Gastrocnemius medialis (tissue), 4 donors: ENCODE measurements at regions not wholly inside any gene's neighbourhood (a gene's known extent, or its start where the extent isn't known, plus 50 kb on each side); places are given as distances from the start of the nearest gene placed in this dataset.

Experiments
- ATAC-seq, 2 donors: fragments of 150-250 bp; one replicate each; pipeline ENCODE4 v1.9.1; 2016
- DNase-seq, 2 donors: peaks; one replicate each; pipeline ENCODE4 v3.0.0-alpha.2; 2019
- H3K27ac ChIP-seq, 4 donors: fragments of 200-600 bp; sonication (generic); 1 replicate in 1 of 4; 2 replicates in 3 of 4; pipeline ENCODE4 v1.5.1; 2016 to 2018; ENCODE audit warnings: mild to moderate bottlenecking in 2 of 4, moderate library complexity in 1 of 4
- H3K27me3 ChIP-seq, 3 donors: fragments of 200-600 bp; sonication (generic) in 2 of 3; 1 replicate in 1 of 3; 2 replicates in 2 of 3; pipeline versions ENCODE4 v1.5.1 to v1.6.0; 2016 to 2019; ENCODE audit warnings: mild to moderate bottlenecking in 1 of 3, moderate library complexity in 1 of 3
- H3K36me3 ChIP-seq, 2 donors: fragments of 200-600 bp; sonication (generic) in 1 of 2; one replicate each; pipeline ENCODE4 v1.5.1; 2017 to 2018
- H3K4me1 ChIP-seq, 2 donors: fragments of 200-600 bp; sonication (generic) in 1 of 2; one replicate each; pipeline ENCODE4 v1.5.1; 2016 to 2017; ENCODE audit warnings: mild to moderate bottlenecking in 2 of 2
- H3K4me3 ChIP-seq, 4 donors: fragments of 200-600 bp; sonication (generic) in 3 of 4; 1 replicate in 1 of 4; 2 replicates in 3 of 4; pipeline ENCODE4 v1.5.1; 2016 to 2019; ENCODE audit warnings: mild to moderate bottlenecking in 2 of 4
- H3K9me3 ChIP-seq, 3 donors: fragments of 200-600 bp; sonication (generic) in 2 of 3; 1 replicate in 1 of 3; 2 replicates in 2 of 3; pipeline ENCODE4 v1.5.1; 2016 to 2019
- POLR2A ChIP-seq, 2 donors: fragments of 450-650 bp; IDR thresholded peaks; one replicate each; pipeline ENCODE4 v1.6.1; 2017; ENCODE audit warnings: antibody characterized with exemption in 2 of 2, mild to moderate bottlenecking in 2 of 2, moderate library complexity in 2 of 2
- in situ Hi-C, 4 donors: fragments of 200-750 bp; cut with MboI; loops; one replicate each; pipeline versions ENCODE4 v1.15.0 to v1.8.0; 2017; ENCODE audit warnings: low sequenced_read_pairs in 4 of 4
- intact Hi-C: fragments of 100-400 bp; cut with DNase I; formaldehyde crosslinking; loops from one replicate; pipeline ENCODE4 v1.15.1; 2023; ENCODE audit warnings: low total_unique reads
- TF ChIP-seq, protein P1 (sequence below), 5 experiments: fragments of 450-650 bp in 3 of 5; fragments of 200-600 bp in 2 of 5; sonication (generic) in 2 of 5; IDR thresholded peaks in 4 of 5; conservative IDR thresholded peaks in 1 of 5; 1 replicate in 4 of 5; 2 replicates in 1 of 5; pipeline ENCODE4 v1.5.1; 2016 to 2019; ENCODE audit warnings: antibody characterized with exemption in 5 of 5, mild to moderate bottlenecking in 3 of 5, moderate library complexity in 3 of 5

DNA sequence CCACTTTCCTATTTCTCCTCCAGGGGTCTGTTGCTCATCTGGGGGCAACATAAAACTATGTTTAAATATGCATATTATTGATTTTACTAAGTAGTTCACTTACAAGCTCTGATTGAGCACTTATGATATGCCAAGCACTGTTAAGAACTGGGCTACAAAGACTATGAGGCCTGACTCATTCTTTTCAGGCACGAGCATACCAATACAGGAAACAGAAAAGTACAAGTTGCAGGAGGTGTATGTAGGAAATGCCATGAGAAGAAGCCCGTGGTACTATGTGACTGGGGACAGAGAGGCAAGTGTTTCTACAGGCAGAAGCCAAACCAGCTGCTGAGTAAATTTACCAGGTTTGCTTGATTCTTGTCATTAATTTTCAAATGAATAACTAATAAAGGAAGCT lies 120.4 kb upstream of the PTGFR start:
- no peaks in the 10 kb centered on the region for H3K9me3 ChIP-seq
- H3K27ac ChIP-seq = no peak overlapping the region
- H3K27me3 ChIP-seq = no peaks in the 10 kb centered on the region
- H3K36me3 ChIP-seq = no peaks in the 10 kb centered on the region
- no peaks in the 10 kb centered on the region for H3K4me1 ChIP-seq
- DNase-seq = no peak
- no peak overlapping the region for H3K4me3 ChIP-seq
- in situ Hi-C loops = no loop called here
- intact Hi-C loops = no loop called here
- ATAC-seq = no peak
- no peak for TF ChIP-seq POLR2A (IDR thresholded peaks at IDR 0.05)
- TF ChIP-seq, protein P1, sequence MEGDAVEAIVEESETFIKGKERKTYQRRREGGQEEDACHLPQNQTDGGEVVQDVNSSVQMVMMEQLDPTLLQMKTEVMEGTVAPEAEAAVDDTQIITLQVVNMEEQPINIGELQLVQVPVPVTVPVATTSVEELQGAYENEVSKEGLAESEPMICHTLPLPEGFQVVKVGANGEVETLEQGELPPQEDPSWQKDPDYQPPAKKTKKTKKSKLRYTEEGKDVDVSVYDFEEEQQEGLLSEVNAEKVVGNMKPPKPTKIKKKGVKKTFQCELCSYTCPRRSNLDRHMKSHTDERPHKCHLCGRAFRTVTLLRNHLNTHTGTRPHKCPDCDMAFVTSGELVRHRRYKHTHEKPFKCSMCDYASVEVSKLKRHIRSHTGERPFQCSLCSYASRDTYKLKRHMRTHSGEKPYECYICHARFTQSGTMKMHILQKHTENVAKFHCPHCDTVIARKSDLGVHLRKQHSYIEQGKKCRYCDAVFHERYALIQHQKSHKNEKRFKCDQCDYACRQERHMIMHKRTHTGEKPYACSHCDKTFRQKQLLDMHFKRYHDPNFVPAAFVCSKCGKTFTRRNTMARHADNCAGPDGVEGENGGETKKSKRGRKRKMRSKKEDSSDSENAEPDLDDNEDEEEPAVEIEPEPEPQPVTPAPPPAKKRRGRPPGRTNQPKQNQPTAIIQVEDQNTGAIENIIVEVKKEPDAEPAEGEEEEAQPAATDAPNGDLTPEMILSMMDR (IDR thresholded peaks at IDR 0.05 in 4 of 5, conservative IDR thresholded peaks at IDR 0.05 in 1 of 5) = no peak

DNA sequence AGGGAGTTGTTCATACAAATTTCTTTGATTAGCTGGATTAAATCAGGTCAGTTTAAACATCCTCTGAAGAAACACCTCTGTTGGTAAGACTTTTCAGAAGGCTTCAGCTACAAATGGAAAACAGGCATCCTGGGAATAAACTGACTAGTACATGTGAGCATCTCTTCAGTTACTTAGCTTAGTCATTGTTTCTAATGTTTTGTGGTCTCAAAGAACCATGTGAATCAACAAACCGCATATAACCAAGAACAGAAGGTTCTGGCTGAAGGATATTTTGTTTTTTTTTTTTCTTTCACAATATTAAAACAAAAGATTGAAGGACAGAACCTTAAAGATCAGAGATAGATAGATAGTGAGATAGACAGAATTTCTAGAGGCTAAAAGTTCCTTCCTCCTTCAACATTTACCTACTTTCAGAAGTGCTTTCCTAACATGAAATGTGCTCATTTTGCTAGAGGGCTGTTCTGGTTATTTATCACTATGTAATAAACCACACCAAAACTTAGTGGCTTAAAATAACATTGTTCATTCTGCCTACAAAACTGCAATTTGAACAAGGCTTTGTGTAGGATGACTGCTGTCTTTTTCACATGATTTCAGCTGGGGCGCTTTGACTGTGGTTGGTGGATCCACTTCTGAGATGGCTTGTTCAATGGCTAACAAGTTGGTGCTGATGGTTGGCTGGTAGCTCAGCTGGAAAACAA lies 119.8 kb upstream of the PTGFR start:
- peak; percentile 30 to 52 for ATAC-seq
- intact Hi-C loops (no loop called here), in situ Hi-C loops (no loop called here)
- Histone ChIP-seq H3K27ac (no peak overlapping the region), H3K4me1 (no peaks in the 10 kb centered on the region), H3K9me3 (no peaks in the 10 kb centered on the region), H3K4me3 (no peak overlapping the region), H3K27me3 (no peaks in the 10 kb centered on the region), H3K36me3 (no peaks in the 10 kb centered on the region)
- no peak for TF ChIP-seq POLR2A (IDR thresholded peaks at IDR 0.05)
- TF ChIP-seq, protein P1 (IDR thresholded peaks at IDR 0.05 in 4 of 5, conservative IDR thresholded peaks at IDR 0.05 in 1 of 5) = no peak
- DNase-seq = no peak

DNA sequence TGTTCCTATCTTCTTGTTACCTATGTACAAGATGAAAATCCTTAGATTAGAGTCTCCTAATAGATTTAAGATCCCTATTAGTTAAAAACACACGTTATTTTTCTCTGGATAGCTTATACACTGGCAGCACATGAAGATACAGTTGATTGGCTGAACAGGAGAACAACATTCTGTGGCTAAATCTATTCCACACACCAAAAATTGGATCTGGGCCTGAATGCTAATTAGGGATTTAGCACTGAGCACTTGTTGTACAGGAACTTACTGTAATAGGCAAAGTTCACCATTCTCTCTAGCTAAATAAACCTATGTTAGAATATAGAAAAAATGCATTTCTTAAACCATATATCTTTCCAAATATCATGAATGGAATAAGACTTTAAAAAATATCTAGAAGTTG lies 117.1 kb upstream of the PTGFR start:
- H3K4me3 ChIP-seq = no peak overlapping the region
- H3K36me3 ChIP-seq = no peaks in the 10 kb centered on the region
- in situ Hi-C loops = no loop called here
- no peaks in the 10 kb centered on the region for H3K27me3 ChIP-seq
- DNase-seq = no peak
- ATAC-seq = no peak
- intact Hi-C loops = no loop called here
- no peaks in the 10 kb centered on the region for H3K4me1 ChIP-seq
- H3K9me3 ChIP-seq = no peaks in the 10 kb centered on the region
- no peak overlapping the region for H3K27ac ChIP-seq
- TF ChIP-seq, protein P1 (IDR thresholded peaks at IDR 0.05 in 4 of 5, conservative IDR thresholded peaks at IDR 0.05 in 1 of 5) = no peak
- no peak for TF ChIP-seq POLR2A (IDR thresholded peaks at IDR 0.05)

GRCh38 chr1:78375996-78376395 lies 114.8 kb upstream of the PTGFR start:
- no peak overlapping the region for H3K27ac ChIP-seq
- ATAC-seq = no peak
- no peaks in the 10 kb centered on the region for H3K36me3 ChIP-seq
- H3K27me3 ChIP-seq = no peaks in the 10 kb centered on the region
- H3K4me3 ChIP-seq = no peak overlapping the region
- no peak for DNase-seq
- H3K4me1 ChIP-seq = no peaks in the 10 kb centered on the region
- in situ Hi-C loops = no loop called here
- TF ChIP-seq, protein P1 (IDR thresholded peaks at IDR 0.05 in 4 of 5, conservative IDR thresholded peaks at IDR 0.05 in 1 of 5) = no peak
- no peak for TF ChIP-seq POLR2A (IDR thresholded peaks at IDR 0.05)
- no peaks in the 10 kb centered on the region for H3K9me3 ChIP-seq
- intact Hi-C loops = no loop called here
